SK-N-SH (cell line): ENCODE measurements at regions not wholly inside any gene's neighbourhood (a gene's known extent, or its start where the extent isn't known, plus 50 kb on each side); places are given as distances from the start of the nearest gene placed in this dataset.

Experiments used
- CTCF ChIA-PET: fragments of 300-600, 350-600 bp; formaldehyde crosslinking; extraction: SDS; loops from one replicate; lab custom pipeline; 2021; lab: Yijun Ruan, JAX
- POLR2A ChIA-PET: fragments of 350-600 bp; sonication (Branson Sonifier 250); formaldehyde crosslinking; extraction: SDS; loops from one replicate; lab custom pipeline; 2020; ENCODE audit warnings: antibody characterized with exemption, inconsistent platforms; lab: Yijun Ruan, JAX
- DNase-seq: peaks from one replicate; pipeline ENCODE4 v3.0.0; 2012
- H2AFZ ChIP-seq: fragments of 200-600 bp; sonication (generic); 2 replicates; pipeline ENCODE4 v1.8.1; 2016; ENCODE audit warnings: antibody characterized with exemption, mild to moderate bottlenecking, low read depth
- H3F3A ChIP-seq: fragments of 200-600 bp; sonication (generic); replicated peaks from 2 replicates; pipeline ENCODE3; 2016; ENCODE audit warnings: antibody characterized with exemption, mild to moderate bottlenecking; ENCODE audit not compliant: insufficient read depth
- H3K27ac ChIP-seq, 2 experiments: fragments of 200-500 bp in 1 of 2; fragments of 200-600 bp in 1 of 2; sonication (Bioruptor generic) in 1 of 2; sonication (generic), shearing (Covaris generic) in 1 of 2; 2 replicates each; pipeline versions ENCODE4 v1.5.1 to v1.6.1; 2014 to 2016; ENCODE audit warnings: low read depth in 2 of 2, inconsistent platforms in 1 of 2, low read length in 1 of 2, mild to moderate bottlenecking in 1 of 2, mixed read lengths in 1 of 2
- H3K27me3 ChIP-seq: fragments of 200-600 bp; sonication (generic), shearing (Covaris generic); 2 replicates; pipeline ENCODE4 v1.6.1; 2016; ENCODE audit warnings: mixed run types; ENCODE audit not compliant: insufficient read depth
- H3K36me3 ChIP-seq, 2 experiments: fragments of 200-500 bp in 1 of 2; fragments of 200-600 bp in 1 of 2; sonication (Bioruptor generic) in 1 of 2; sonication (generic) in 1 of 2; replicated peaks in 1 of 2; 2 replicates each; pipeline versions ENCODE3 to v1.5.1; 2014 to 2016; ENCODE audit warnings: low read length in 1 of 2, mild to moderate bottlenecking in 1 of 2; ENCODE audit not compliant: insufficient read depth in 2 of 2, control insufficient read depth in 1 of 2
- H3K4me1 ChIP-seq, 2 experiments: fragments of 200-500 bp in 1 of 2; fragments of 200-600 bp in 1 of 2; sonication (Bioruptor generic) in 1 of 2; sonication (generic), shearing (Covaris generic) in 1 of 2; 2 replicates each; pipeline versions ENCODE4 v1.5.1 to v1.6.1; 2014 to 2016; ENCODE audit warnings: low read depth in 1 of 2, low read length in 1 of 2, mixed run types in 1 of 2; ENCODE audit not compliant: insufficient read depth in 2 of 2, control insufficient read depth in 1 of 2
- H3K4me2 ChIP-seq: fragments of 200-600 bp; sonication (generic), shearing (Covaris generic); 2 replicates; pipeline ENCODE4 v1.6.1; 2017; ENCODE audit warnings: mixed run types
- H3K4me3 ChIP-seq, 2 experiments: fragments of 200-500 bp in 1 of 2; fragments of 200-600 bp in 1 of 2; sonication (Bioruptor generic) in 1 of 2; sonication (generic), shearing (Covaris generic) in 1 of 2; 2 replicates each; pipeline versions ENCODE4 v1.5.1 to v1.8.1; 2014 to 2016; ENCODE audit warnings: low read depth in 2 of 2, inconsistent platforms in 1 of 2, low read length in 1 of 2, mild to moderate bottlenecking in 1 of 2, mixed read lengths in 1 of 2, moderate library complexity in 1 of 2
- H3K79me2 ChIP-seq: fragments of 200-600 bp; sonication (generic); 2 replicates; pipeline ENCODE4 v1.8.1; 2017; ENCODE audit warnings: mild to moderate bottlenecking; ENCODE audit not compliant: insufficient read depth
- H3K9ac ChIP-seq: fragments of 200-600 bp; sonication (generic); 2 replicates; pipeline ENCODE4 v1.6.1; 2017; ENCODE audit warnings: mixed run types
- H3K9me2 ChIP-seq: fragments of 200-600 bp; sonication (generic); 2 replicates; pipeline ENCODE4 v1.6.1; 2017; ENCODE audit warnings: mixed run types
- H3K9me3 ChIP-seq: fragments of 200-600 bp; sonication (generic); 2 replicates; pipeline ENCODE4 v1.6.1; 2017; ENCODE audit warnings: mixed run types, mild to moderate bottlenecking, moderate library complexity
- H4K20me1 ChIP-seq: fragments of 200-600 bp; sonication (generic); 2 replicates; pipeline ENCODE4 v1.6.1; 2017; ENCODE audit warnings: mild to moderate bottlenecking, mixed run types; ENCODE audit not compliant: insufficient read depth
- ELF1 ChIP-seq: IDR thresholded peaks from 2 replicates; pipeline ENCODE4 v1.4.0; 2012
- FOSL2 ChIP-seq: IDR thresholded peaks from 2 replicates; pipeline ENCODE4 v1.4.0; 2012; ENCODE audit warnings: low read depth, mild to moderate bottlenecking, moderate library complexity, borderline replicate concordance
- FOXJ3 ChIP-seq: sonication (generic); formaldehyde crosslinking; IDR thresholded peaks from 2 replicates; pipeline ENCODE4 v1.5.1; 2020; ENCODE audit warnings: mild to moderate bottlenecking, missing genetic modification reagents
- JUND ChIP-seq: IDR thresholded peaks from 2 replicates; pipeline ENCODE4 v1.4.0; 2012
- NFIC ChIP-seq: IDR thresholded peaks from 2 replicates; pipeline ENCODE4 v1.4.0; 2012; ENCODE audit warnings: borderline replicate concordance
- NRF1 ChIP-seq: IDR thresholded peaks from 2 replicates; pipeline ENCODE4 v1.6.1; 2012; ENCODE audit warnings: low read depth, mild to moderate bottlenecking, low read length
- RCOR1 ChIP-seq: fragments of 150-350 bp; IDR thresholded peaks from 2 replicates; pipeline ENCODE4 v1.6.1; 2017; ENCODE audit warnings: antibody characterized with exemption, low read length
- RFX5 ChIP-seq: IDR thresholded peaks from 2 replicates; pipeline ENCODE4 v1.6.1; 2012; ENCODE audit warnings: mild to moderate bottlenecking, improper control_type of control experiment, low read length
- RXRA ChIP-seq: IDR thresholded peaks from 2 replicates; pipeline ENCODE4 v1.4.0; 2012; ENCODE audit warnings: low read depth, mild to moderate bottlenecking, borderline replicate concordance
- SIN3A ChIP-seq: IDR thresholded peaks from 2 replicates; pipeline ENCODE4 v1.6.1; 2012; ENCODE audit warnings: low read depth, mild to moderate bottlenecking, low read length, moderate library complexity, borderline replicate concordance
- TCF12 ChIP-seq: IDR thresholded peaks from 2 replicates; pipeline ENCODE4 v1.4.0; 2012
- TEAD4 ChIP-seq: IDR thresholded peaks from 2 replicates; pipeline ENCODE4 v1.4.0; 2012; ENCODE audit warnings: mild to moderate bottlenecking, borderline replicate concordance; ENCODE audit not compliant: insufficient read depth
- YY1 ChIP-seq: IDR thresholded peaks from 2 replicates; pipeline ENCODE4 v1.4.0; 2012; ENCODE audit warnings: low read depth, mild to moderate bottlenecking
- WGBS: methylation state at CpG from one replicate; pipeline ENCODE4 v1.1.6; 2017; ENCODE audit warnings: low lambda C conversion rate; 5-methylcytosine and 5-hydroxymethylcytosine counted together
- TF ChIP-seq, protein P1 (sequence below): IDR thresholded peaks from 2 replicates; pipeline ENCODE4 v1.4.0; 2012; ENCODE audit warnings: low read depth, borderline replicate concordance
- TF ChIP-seq, protein P2 (sequence below): IDR thresholded peaks from 2 replicates; pipeline ENCODE4 v1.6.1; 2012; ENCODE audit warnings: mild to moderate bottlenecking, low read depth, low read length, moderate library complexity
- TF ChIP-seq, protein P3 (sequence below): IDR thresholded peaks from 2 replicates; pipeline ENCODE4 v1.4.0; 2012; ENCODE audit warnings: low read depth

DNA sequence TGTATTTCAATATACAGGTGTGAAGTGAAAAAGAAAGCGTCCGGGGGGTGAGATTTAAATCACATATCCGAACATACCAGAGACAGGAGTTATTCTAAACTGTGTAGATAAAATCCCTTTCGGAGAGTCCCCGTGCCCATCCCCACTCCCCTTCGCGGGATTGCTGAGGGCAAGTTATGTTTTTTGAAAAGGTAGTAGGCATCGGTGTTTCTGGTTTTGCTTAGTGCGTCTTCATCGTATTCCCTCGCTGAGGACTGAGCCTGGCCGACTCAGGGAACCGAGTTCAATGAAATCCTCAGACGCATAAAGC is 583.4 kb downstream of the ZEB2 start:
- H3K27me3 ChIP-seq: no peaks in the 10 kb centered on the region
- H3F3A ChIP-seq: no peaks in the 10 kb centered on the region
- peaks cover 12 to 17% of the 10 kb centered on the region in 2 experiments; a peak in 3 of 4 replicates for H3K4me1 ChIP-seq
- CTCF ChIA-PET: interaction anchor here (1.4 kb wide), 1 partner anchor 12 kb away, joined by 4 read pairs; no protein-coding TSS in a partner anchor
- no peaks in the 10 kb centered on the region for H3K79me2 ChIP-seq
- no peak for DNase-seq
- H3K36me3 ChIP-seq: no peaks in the 10 kb centered on the region
- no peak overlapping the region for H3K27ac ChIP-seq
- no peaks in the 10 kb centered on the region for H3K9me3 ChIP-seq
- TF ChIP-seq, protein P1, sequence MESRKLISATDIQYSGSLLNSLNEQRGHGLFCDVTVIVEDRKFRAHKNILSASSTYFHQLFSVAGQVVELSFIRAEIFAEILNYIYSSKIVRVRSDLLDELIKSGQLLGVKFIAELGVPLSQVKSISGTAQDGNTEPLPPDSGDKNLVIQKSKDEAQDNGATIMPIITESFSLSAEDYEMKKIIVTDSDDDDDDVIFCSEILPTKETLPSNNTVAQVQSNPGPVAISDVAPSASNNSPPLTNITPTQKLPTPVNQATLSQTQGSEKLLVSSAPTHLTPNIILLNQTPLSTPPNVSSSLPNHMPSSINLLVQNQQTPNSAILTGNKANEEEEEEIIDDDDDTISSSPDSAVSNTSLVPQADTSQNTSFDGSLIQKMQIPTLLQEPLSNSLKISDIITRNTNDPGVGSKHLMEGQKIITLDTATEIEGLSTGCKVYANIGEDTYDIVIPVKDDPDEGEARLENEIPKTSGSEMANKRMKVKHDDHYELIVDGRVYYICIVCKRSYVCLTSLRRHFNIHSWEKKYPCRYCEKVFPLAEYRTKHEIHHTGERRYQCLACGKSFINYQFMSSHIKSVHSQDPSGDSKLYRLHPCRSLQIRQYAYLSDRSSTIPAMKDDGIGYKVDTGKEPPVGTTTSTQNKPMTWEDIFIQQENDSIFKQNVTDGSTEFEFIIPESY: no peak
- no peak for TF ChIP-seq NRF1
- no peak for TF ChIP-seq FOXJ3 (CRISPR knock-in tag)
- TF ChIP-seq FOSL2: no peak
- no peak for TF ChIP-seq RCOR1
- TF ChIP-seq TCF12: no peak
- TF ChIP-seq, protein P2, sequence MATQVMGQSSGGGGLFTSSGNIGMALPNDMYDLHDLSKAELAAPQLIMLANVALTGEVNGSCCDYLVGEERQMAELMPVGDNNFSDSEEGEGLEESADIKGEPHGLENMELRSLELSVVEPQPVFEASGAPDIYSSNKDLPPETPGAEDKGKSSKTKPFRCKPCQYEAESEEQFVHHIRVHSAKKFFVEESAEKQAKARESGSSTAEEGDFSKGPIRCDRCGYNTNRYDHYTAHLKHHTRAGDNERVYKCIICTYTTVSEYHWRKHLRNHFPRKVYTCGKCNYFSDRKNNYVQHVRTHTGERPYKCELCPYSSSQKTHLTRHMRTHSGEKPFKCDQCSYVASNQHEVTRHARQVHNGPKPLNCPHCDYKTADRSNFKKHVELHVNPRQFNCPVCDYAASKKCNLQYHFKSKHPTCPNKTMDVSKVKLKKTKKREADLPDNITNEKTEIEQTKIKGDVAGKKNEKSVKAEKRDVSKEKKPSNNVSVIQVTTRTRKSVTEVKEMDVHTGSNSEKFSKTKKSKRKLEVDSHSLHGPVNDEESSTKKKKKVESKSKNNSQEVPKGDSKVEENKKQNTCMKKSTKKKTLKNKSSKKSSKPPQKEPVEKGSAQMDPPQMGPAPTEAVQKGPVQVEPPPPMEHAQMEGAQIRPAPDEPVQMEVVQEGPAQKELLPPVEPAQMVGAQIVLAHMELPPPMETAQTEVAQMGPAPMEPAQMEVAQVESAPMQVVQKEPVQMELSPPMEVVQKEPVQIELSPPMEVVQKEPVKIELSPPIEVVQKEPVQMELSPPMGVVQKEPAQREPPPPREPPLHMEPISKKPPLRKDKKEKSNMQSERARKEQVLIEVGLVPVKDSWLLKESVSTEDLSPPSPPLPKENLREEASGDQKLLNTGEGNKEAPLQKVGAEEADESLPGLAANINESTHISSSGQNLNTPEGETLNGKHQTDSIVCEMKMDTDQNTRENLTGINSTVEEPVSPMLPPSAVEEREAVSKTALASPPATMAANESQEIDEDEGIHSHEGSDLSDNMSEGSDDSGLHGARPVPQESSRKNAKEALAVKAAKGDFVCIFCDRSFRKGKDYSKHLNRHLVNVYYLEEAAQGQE: no peak
- TF ChIP-seq SIN3A: no peak
- TF ChIP-seq, protein P3, sequence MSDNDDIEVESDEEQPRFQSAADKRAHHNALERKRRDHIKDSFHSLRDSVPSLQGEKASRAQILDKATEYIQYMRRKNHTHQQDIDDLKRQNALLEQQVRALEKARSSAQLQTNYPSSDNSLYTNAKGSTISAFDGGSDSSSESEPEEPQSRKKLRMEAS: no peak
- no peak for TF ChIP-seq TEAD4
- no peak for TF ChIP-seq RFX5
- TF ChIP-seq, all 33 proteins: peak for 0
- Histone ChIP-seq H3K9me2 (no peaks in the 10 kb centered on the region), H4K20me1 (no peaks in the 10 kb centered on the region), H2AFZ (peak overlapping the region; percentile 81; the same call in 1 of the 2 replicates), H3K9ac (no peak overlapping the region), H3K4me2 (peak overlapping the region; percentile 81), H3K4me3 (peak overlapping the region; percentile 57 to 63)
- POLR2A ChIA-PET: no interaction called here
- WGBS: 68% methylated on average over 14 of the region's 14 CpGs

DNA sequence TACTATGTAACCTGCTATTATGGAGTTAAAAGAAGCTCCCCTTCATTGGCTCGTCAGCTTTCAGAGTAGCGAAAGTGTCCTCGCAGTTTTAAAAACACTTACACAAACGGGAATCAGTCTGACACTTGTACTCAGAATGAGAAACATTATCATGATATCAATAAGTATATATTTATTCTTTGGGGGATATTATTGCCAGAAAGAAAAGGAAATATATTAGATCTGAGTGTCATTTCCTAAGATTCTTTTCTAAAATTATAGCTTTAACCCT is 584.5 kb downstream of the ZEB2 start:
- CTCF ChIA-PET: no interaction called here
- Histone ChIP-seq H3K9me3 (no peaks in the 10 kb centered on the region), H3K36me3 (no peaks in the 10 kb centered on the region), H3K27me3 (no peaks in the 10 kb centered on the region), H3K9me2 (no peaks in the 10 kb centered on the region)
- DNase-seq: no peak
- TF ChIP-seq JUND: no peak
- no peak for TF ChIP-seq RFX5
- no peak for TF ChIP-seq YY1
- no peak for TF ChIP-seq NFIC
- no peak for TF ChIP-seq FOXJ3 (CRISPR knock-in tag)
- no peak for TF ChIP-seq TCF12
- TF ChIP-seq SIN3A: no peak
- TF ChIP-seq RCOR1: no peak
- no peak for TF ChIP-seq TEAD4
- TF ChIP-seq RXRA: no peak
- TF ChIP-seq FOSL2: no peak
- TF ChIP-seq ELF1: no peak
- TF ChIP-seq, all 33 proteins: peak for 0
- no peak overlapping the region for H3K4me3 ChIP-seq
- H3F3A ChIP-seq: no peaks in the 10 kb centered on the region
- no peak overlapping the region for H2AFZ ChIP-seq
- no peaks in the 10 kb centered on the region for H3K79me2 ChIP-seq
- H3K4me1 ChIP-seq: peaks cover 12 to 16% of the 10 kb centered on the region in 2 experiments; a peak in 3 of 4 replicates
- WGBS: 93% methylated on average over 4 of the region's 4 CpGs
- POLR2A ChIA-PET: no interaction called here
- H3K9ac ChIP-seq: no peak overlapping the region
- H3K4me2 ChIP-seq: no peak overlapping the region
- no peak overlapping the region for H3K27ac ChIP-seq
- no peaks in the 10 kb centered on the region for H4K20me1 ChIP-seq
